Osteoblast (primary cell): ENCODE measurements at regions not wholly inside any gene's neighbourhood (a gene's known extent, or its start where the extent isn't known, plus 50 kb on each side); places are given as distances from the start of the nearest gene placed in this dataset.

ENCODE experiments used
- DNase-seq: peaks from one replicate; pipeline ENCODE4 v3.0.0; 2011; ENCODE audit warnings: low spot score, mixed read lengths; ENCODE audit not compliant: insufficient read length; ENCODE audit errors: missing footprints
- H2AFZ ChIP-seq: 2 replicates; pipeline ENCODE4 v1.6.0; 2011; ENCODE audit warnings: mild to moderate bottlenecking, low read length
- H3K27ac ChIP-seq: 2 replicates; pipeline ENCODE4 v1.5.1; 2011; ENCODE audit warnings: mild to moderate bottlenecking, low read depth, low read length, moderate library complexity
- H3K27me3 ChIP-seq: 2 replicates; pipeline ENCODE4 v1.6.0; 2012; ENCODE audit warnings: mild to moderate bottlenecking, control low read depth, inconsistent platforms, low read length, moderate library complexity; ENCODE audit not compliant: insufficient read depth
- H3K36me3 ChIP-seq: 2 replicates; pipeline ENCODE4 v1.5.1; 2011; ENCODE audit warnings: mild to moderate bottlenecking, low read length, control low read depth, moderate library complexity; ENCODE audit not compliant: insufficient read depth
- H3K4me1 ChIP-seq: 2 replicates; pipeline ENCODE4 v1.5.1; 2011; ENCODE audit warnings: mild to moderate bottlenecking, low read length, control low read depth, moderate library complexity; ENCODE audit not compliant: insufficient read depth
- H3K4me2 ChIP-seq: 2 replicates; pipeline ENCODE4 v1.6.0; 2011; ENCODE audit warnings: mild to moderate bottlenecking, low read length; ENCODE audit not compliant: insufficient read depth
- H3K4me3 ChIP-seq: fragments of 200-600 bp; sonication (generic); 3 replicates; pipeline ENCODE4 v1.5.1; 2012; ENCODE audit warnings: mild to moderate bottlenecking, low read length, inconsistent platforms; ENCODE audit not compliant: insufficient read depth
- H3K79me2 ChIP-seq: 2 replicates; pipeline ENCODE4 v1.6.0; 2012; ENCODE audit warnings: mild to moderate bottlenecking, low read length, control low read depth, inconsistent platforms; ENCODE audit not compliant: insufficient read depth
- H3K9me3 ChIP-seq: 2 replicates; pipeline ENCODE4 v1.5.1; 2011; ENCODE audit warnings: low read depth, low read length, control low read depth
- H4K20me1 ChIP-seq: 2 replicates; pipeline ENCODE4 v1.6.0; 2012; ENCODE audit warnings: mild to moderate bottlenecking, low read length, control low read depth; ENCODE audit not compliant: insufficient read depth
- TF ChIP-seq, protein P1 (sequence below): IDR thresholded peaks from 2 replicates; pipeline ENCODE4 v1.5.1; 2011; ENCODE audit warnings: mild to moderate bottlenecking, low read depth, low read length, moderate library complexity; ENCODE audit errors: extremely low read depth

DNA sequence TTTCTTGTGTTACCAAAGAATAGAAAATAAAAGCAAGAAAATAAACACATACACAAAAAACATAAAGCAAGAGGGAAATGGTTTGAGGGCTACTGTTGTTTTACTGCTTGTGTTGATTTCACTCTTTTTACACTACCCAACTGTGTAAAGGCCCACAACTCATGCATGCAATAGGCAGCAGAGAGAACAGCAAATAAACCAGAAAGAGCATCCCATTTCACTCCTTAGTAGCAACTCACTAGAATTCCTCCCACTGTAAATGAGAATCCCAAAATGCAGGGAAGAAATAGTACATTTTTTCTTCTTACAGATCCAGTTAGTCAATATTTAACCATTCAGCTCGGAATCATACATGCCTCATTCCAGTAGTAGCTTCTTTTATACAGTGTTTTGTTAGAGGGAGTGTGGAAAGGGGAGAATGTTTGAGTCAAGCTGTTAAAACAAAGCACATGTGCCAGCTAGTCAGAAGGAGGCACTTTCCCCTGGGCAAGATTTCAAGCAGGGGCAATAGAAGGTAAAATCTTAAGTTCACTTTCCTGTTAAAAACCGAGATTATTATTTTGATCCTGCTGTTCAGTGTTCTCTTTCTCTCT lies 147.2 kb upstream of the FAM98A start:
- H3K9me3 ChIP-seq = no peaks in the 10 kb centered on the region
- TF ChIP-seq, protein P1, sequence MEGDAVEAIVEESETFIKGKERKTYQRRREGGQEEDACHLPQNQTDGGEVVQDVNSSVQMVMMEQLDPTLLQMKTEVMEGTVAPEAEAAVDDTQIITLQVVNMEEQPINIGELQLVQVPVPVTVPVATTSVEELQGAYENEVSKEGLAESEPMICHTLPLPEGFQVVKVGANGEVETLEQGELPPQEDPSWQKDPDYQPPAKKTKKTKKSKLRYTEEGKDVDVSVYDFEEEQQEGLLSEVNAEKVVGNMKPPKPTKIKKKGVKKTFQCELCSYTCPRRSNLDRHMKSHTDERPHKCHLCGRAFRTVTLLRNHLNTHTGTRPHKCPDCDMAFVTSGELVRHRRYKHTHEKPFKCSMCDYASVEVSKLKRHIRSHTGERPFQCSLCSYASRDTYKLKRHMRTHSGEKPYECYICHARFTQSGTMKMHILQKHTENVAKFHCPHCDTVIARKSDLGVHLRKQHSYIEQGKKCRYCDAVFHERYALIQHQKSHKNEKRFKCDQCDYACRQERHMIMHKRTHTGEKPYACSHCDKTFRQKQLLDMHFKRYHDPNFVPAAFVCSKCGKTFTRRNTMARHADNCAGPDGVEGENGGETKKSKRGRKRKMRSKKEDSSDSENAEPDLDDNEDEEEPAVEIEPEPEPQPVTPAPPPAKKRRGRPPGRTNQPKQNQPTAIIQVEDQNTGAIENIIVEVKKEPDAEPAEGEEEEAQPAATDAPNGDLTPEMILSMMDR = no peak
- H3K4me1 ChIP-seq = no peaks in the 10 kb centered on the region
- no peak overlapping the region for H3K4me3 ChIP-seq
- no peak overlapping the region for H3K4me2 ChIP-seq
- H3K36me3 ChIP-seq = no peaks in the 10 kb centered on the region
- no peaks in the 10 kb centered on the region for H3K79me2 ChIP-seq
- H3K27ac ChIP-seq = no peak overlapping the region
- no peak overlapping the region for H2AFZ ChIP-seq
- no peaks in the 10 kb centered on the region for H3K27me3 ChIP-seq
- no peaks in the 10 kb centered on the region for H4K20me1 ChIP-seq
- DNase-seq = peak; percentile 43

DNA sequence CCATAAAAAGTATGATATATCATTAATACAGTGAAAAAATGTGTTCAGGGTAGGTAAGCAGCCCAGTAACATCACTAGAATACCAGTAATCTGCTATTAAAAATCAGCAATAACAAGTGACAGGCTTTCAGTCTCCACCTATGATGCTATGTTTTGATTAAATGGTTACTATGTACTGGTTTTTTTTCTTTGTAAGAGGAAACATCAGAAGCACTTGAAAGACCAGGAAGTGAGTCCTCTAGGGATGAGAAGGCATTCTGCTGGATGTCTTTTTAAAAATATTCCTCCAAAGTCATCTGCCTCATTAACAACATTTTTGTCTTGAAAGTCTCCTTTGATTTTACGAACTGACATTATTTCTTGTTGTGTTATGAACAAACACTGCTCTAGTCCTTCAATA lies 136.0 kb upstream of the FAM98A start:
- H3K4me1 ChIP-seq = no peaks in the 10 kb centered on the region
- H3K9me3 ChIP-seq = no peaks in the 10 kb centered on the region
- no peaks in the 10 kb centered on the region for H3K79me2 ChIP-seq
- H3K36me3 ChIP-seq = no peaks in the 10 kb centered on the region
- no peaks in the 10 kb centered on the region for H4K20me1 ChIP-seq
- H3K27ac ChIP-seq = no peak overlapping the region
- no peak overlapping the region for H2AFZ ChIP-seq
- H3K4me3 ChIP-seq = no peak overlapping the region
- DNase-seq = no peak
- TF ChIP-seq, protein P1 = no peak
- H3K4me2 ChIP-seq = no peak overlapping the region
- no peaks in the 10 kb centered on the region for H3K27me3 ChIP-seq

DNA sequence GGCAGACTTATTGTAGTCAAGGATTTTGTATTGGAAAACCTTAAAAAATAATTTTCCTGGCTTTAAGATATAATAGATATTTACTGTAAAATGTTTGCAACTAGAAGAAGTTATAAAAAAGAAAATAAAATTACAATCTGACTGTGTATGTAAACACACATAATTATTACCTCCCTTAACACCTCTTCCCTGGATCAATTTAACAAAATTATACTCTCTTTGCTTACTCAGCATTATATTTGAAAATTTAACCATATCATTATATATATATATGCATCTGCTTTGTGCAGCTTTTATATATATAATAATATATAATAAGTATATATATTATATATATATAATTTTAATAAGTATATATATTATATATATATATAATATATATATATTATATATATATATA lies 131.7 kb upstream of the FAM98A start:
- H3K9me3 ChIP-seq = no peaks in the 10 kb centered on the region
- TF ChIP-seq, protein P1 = no peak
- H4K20me1 ChIP-seq = no peaks in the 10 kb centered on the region
- H3K27ac ChIP-seq = no peak overlapping the region
- DNase-seq = no peak
- no peaks in the 10 kb centered on the region for H3K4me1 ChIP-seq
- no peaks in the 10 kb centered on the region for H3K27me3 ChIP-seq
- no peaks in the 10 kb centered on the region for H3K36me3 ChIP-seq
- H3K4me2 ChIP-seq = no peak overlapping the region
- H3K79me2 ChIP-seq = no peaks in the 10 kb centered on the region
- no peak overlapping the region for H3K4me3 ChIP-seq
- H2AFZ ChIP-seq = no peak overlapping the region

DNA sequence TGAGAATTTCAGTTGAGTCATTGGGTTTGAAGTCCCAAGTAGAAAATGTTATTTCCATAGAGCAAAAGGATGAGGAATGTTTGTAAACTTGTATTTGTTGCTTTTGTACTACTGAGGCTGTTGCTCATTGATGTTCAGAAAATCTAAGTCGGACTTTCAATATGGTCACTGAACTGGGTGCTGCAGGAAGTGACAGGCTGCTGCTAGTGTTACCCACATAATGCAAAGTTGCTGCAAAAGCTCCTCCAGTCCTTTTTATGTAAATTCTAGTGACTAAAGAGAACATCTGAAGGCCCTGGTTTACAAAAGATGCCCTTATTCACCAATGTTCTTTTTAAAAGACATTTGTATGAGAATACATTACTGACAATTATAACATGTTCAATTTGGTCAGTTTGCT lies 131.1 kb upstream of the FAM98A start:
- Histone ChIP-seq H3K4me3 (no peak overlapping the region), H3K4me2 (no peak overlapping the region), H4K20me1 (no peaks in the 10 kb centered on the region), H3K4me1 (no peaks in the 10 kb centered on the region), H3K36me3 (no peaks in the 10 kb centered on the region), H3K9me3 (no peaks in the 10 kb centered on the region), H2AFZ (no peak overlapping the region), H3K27ac (no peak overlapping the region), H3K79me2 (no peaks in the 10 kb centered on the region), H3K27me3 (no peaks in the 10 kb centered on the region)
- DNase-seq = peak; percentile 45
- TF ChIP-seq, protein P1 = no peak
